ENCODE measurements at regions not wholly inside any gene's neighbourhood (a gene's known extent, or its start where the extent isn't known, plus 50 kb on each side); places are given as distances from the start of the nearest gene placed in this dataset.

DNA sequence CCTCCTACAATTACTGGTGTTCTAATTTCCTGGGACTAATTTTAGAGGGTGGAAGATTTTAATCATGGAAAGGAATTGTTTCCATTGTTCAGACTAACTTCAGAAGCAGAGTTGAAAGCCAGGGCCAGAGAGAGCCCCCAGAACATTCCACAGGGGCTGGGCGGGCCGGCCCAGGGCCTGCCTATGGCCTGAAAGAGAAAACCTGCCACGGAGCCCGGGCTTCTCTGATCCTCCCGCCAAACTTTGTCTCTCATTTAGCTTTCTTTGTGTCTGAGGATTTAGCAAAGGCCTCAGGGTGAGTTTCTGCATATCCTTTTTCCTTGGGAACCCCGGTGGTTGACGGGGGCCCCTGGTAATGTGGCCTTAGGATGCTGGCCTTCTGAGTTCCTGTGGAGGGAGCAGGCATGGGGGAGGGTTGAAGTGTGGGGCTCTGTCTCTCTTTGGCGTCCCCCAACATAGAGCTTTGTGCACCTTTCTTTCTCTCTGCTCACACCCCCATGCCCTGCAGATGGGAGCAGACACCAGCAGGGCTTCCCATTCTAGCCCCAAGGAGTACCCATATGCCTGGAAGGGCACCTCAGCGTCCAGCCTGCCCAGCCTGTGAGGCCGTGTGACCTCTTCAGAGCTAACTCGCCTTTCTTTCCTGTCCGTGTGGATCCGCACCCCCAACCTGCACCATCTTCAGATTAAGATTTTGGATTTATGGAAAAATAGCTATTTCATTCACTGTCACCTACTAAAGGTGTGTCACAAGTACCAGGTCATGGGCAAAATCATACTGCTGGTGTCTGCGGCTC lies 539.5 kb downstream of the FGF9 start:
- TF ChIP-seq, protein P1, sequence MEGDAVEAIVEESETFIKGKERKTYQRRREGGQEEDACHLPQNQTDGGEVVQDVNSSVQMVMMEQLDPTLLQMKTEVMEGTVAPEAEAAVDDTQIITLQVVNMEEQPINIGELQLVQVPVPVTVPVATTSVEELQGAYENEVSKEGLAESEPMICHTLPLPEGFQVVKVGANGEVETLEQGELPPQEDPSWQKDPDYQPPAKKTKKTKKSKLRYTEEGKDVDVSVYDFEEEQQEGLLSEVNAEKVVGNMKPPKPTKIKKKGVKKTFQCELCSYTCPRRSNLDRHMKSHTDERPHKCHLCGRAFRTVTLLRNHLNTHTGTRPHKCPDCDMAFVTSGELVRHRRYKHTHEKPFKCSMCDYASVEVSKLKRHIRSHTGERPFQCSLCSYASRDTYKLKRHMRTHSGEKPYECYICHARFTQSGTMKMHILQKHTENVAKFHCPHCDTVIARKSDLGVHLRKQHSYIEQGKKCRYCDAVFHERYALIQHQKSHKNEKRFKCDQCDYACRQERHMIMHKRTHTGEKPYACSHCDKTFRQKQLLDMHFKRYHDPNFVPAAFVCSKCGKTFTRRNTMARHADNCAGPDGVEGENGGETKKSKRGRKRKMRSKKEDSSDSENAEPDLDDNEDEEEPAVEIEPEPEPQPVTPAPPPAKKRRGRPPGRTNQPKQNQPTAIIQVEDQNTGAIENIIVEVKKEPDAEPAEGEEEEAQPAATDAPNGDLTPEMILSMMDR (IDR thresholded peaks at IDR 0.05) = no peak
- TF ChIP-seq POLR2A (IDR thresholded peaks at IDR 0.05) = no peak
- TF ChIP-seq EP300 (IDR thresholded peaks at IDR 0.05) = no peak
- TF ChIP-seq POLR2AphosphoS5 (IDR thresholded peaks at IDR 0.05) = no peak
